GM13976 (cell line): ENCODE measurements at regions not wholly inside any gene's neighbourhood (a gene's known extent, or its start where the extent isn't known, plus 50 kb on each side); places are given as distances from the start of the nearest gene placed in this dataset.

Experiments
- DNase-seq: peaks from one replicate; pipeline ENCODE4 v3.0.0; 2012; ENCODE audit warnings: low spot score
- CTCF ChIP-seq: IDR thresholded peaks from 2 replicates; pipeline ENCODE4 v1.5.1; 2012; ENCODE audit warnings: borderline replicate concordance, mild to moderate bottlenecking; ENCODE audit not compliant: insufficient read depth; ENCODE audit errors: extremely low read depth, missing control alignments, control extremely low read depth
- in situ Hi-C: fragments of 300-500 bp; cut with MboI; formaldehyde crosslinking; loops from one replicate; pipeline ENCODE4 v1.12.0; 2022; ENCODE audit warnings: low sequenced_read_pairs, mixed read lengths, inconsistent platforms; ENCODE audit not compliant: unreplicated experiment

- in situ Hi-C loops: no loop called here
- no peak for DNase-seq
- no peak for TF ChIP-seq CTCF
Observed at GRCh38 chr15:35741395-35741794, 195.4 kb upstream of the DPH6 start.

GRCh38 chr15:35741881-35742280 lies 195.9 kb upstream of the DPH6 start:
- no peak for DNase-seq
- in situ Hi-C loops: no loop called here
- TF ChIP-seq CTCF: no peak

- in situ Hi-C loops: no loop called here
- no peak for DNase-seq
- TF ChIP-seq CTCF: no peak
Observed at GRCh38 chr15:35743321-35743720, 197.4 kb upstream of the DPH6 start.

- TF ChIP-seq CTCF: no peak
- DNase-seq: no peak
- in situ Hi-C loops: no loop called here
Observed at GRCh38 chr15:35746121-35746520, 200.2 kb upstream of the DPH6 start.

GRCh38 chr15:35748105-35748504 lies 202.1 kb upstream of the DPH6 start:
- TF ChIP-seq CTCF: no peak
- in situ Hi-C loops: no loop called here
- no peak for DNase-seq

GRCh38 chr15:35750051-35750450 lies 204.1 kb upstream of the DPH6 start:
- in situ Hi-C loops: no loop called here
- no peak for DNase-seq

More at GRCh38 chr15:35750051-35750450, 204.1 kb upstream of the DPH6 start:
- no peak for TF ChIP-seq CTCF
